Fibroblast of lung (primary cell): ENCODE measurements at regions not wholly inside any gene's neighbourhood (a gene's known extent, or its start where the extent isn't known, plus 50 kb on each side); places are given as distances from the start of the nearest gene placed in this dataset.

Experiments
- DNase-seq, 2 donors: peaks; one replicate each; pipeline versions ENCODE4 v3.0.0 to v3.0.0-alpha.2; 2010; ENCODE audit warnings: low read depth in 2 of 2
- H2AFZ ChIP-seq: 2 replicates; pipeline ENCODE4 v1.5.1; 2012; ENCODE audit warnings: low read length, control low read depth, inconsistent platforms
- H3K27ac ChIP-seq: 2 replicates; pipeline ENCODE4 v1.5.1; 2011; ENCODE audit warnings: low read length, control low read depth; ENCODE audit not compliant: insufficient read depth
- H3K27me3 ChIP-seq: 2 replicates; pipeline ENCODE4 v1.5.1; 2011; ENCODE audit warnings: mild to moderate bottlenecking, low read length; ENCODE audit not compliant: control insufficient read depth, insufficient read depth
- H3K36me3 ChIP-seq: 2 replicates; pipeline ENCODE4 v1.5.1; 2011; ENCODE audit warnings: low read length; ENCODE audit not compliant: control insufficient read depth, insufficient read depth
- H3K4me1 ChIP-seq: 2 replicates; pipeline ENCODE4 v1.5.1; 2011; ENCODE audit warnings: low read length; ENCODE audit not compliant: control insufficient read depth, insufficient read depth; ENCODE audit errors: extremely low read depth
- H3K4me2 ChIP-seq: 2 replicates; pipeline ENCODE4 v1.5.1; 2011; ENCODE audit warnings: low read length, control low read depth; ENCODE audit not compliant: insufficient read depth; ENCODE audit errors: extremely low read depth
- H3K4me3 ChIP-seq, 4 experiments: fragments of 200-600 bp in 1 of 4; sonication (generic) in 1 of 4; replicated peaks in 1 of 4; 2 replicates each; pipeline ENCODE4 v1.5.1; 2011 to 2016; ENCODE audit warnings: low read length in 4 of 4, low read depth in 3 of 4, mild to moderate bottlenecking in 3 of 4, control low read depth in 2 of 4, inconsistent platforms in 1 of 4, mixed read lengths in 1 of 4; ENCODE audit not compliant: insufficient read depth in 1 of 4; ENCODE audit errors: control extremely low read depth in 1 of 4
- H3K79me2 ChIP-seq: 2 replicates; pipeline ENCODE4 v1.5.1; 2012; ENCODE audit warnings: mild to moderate bottlenecking, low read length, inconsistent platforms; ENCODE audit not compliant: control insufficient read depth, insufficient read depth
- H3K9ac ChIP-seq: 2 replicates; pipeline ENCODE4 v1.5.1; 2011; ENCODE audit warnings: mild to moderate bottlenecking, low read length, control low read depth; ENCODE audit not compliant: insufficient read depth
- H3K9me3 ChIP-seq: 2 replicates; pipeline ENCODE4 v1.5.1; 2012; ENCODE audit warnings: low read depth, low read length; ENCODE audit not compliant: control insufficient read depth, insufficient read depth
- H4K20me1 ChIP-seq: 2 replicates; pipeline ENCODE4 v1.5.1; 2011; ENCODE audit warnings: low read length; ENCODE audit not compliant: control insufficient read depth, insufficient read depth; ENCODE audit errors: extremely low read depth
- CTCF ChIP-seq, 2 donors: IDR thresholded peaks in 1 of 2; conservative IDR thresholded peaks in 1 of 2; 1 replicate in 1 of 2; 2 replicates in 1 of 2; pipeline ENCODE4 v1.5.1; 2011 to 2012; ENCODE audit warnings: low read length in 2 of 2, control low read depth in 1 of 2, inconsistent platforms in 1 of 2, low read depth in 1 of 2, mild to moderate bottlenecking in 1 of 2
- EZH2 ChIP-seq: IDR thresholded peaks from 2 replicates; pipeline ENCODE4 v1.5.1; 2012; ENCODE audit warnings: low read length, control low read depth, mild to moderate bottlenecking; ENCODE audit errors: missing control alignments

- Histone ChIP-seq H3K9ac (no peak overlapping the region), H3K27me3 (no peaks in the 10 kb centered on the region), H3K4me1 (peaks cover 2% of the 10 kb centered on the region), H3K9me3 (no peaks in the 10 kb centered on the region), H4K20me1 (no peaks in the 10 kb centered on the region), H3K4me3 (no peak overlapping the region), H3K36me3 (peaks cover 17% of the 10 kb centered on the region), H3K4me2 (no peak overlapping the region), H3K79me2 (no peaks in the 10 kb centered on the region), H3K27ac (no peak overlapping the region), H2AFZ (no peak overlapping the region)
- no peak for TF ChIP-seq CTCF (conservative IDR thresholded peaks at IDR 0.05 in 1 of 2, IDR thresholded peaks at IDR 0.05 in 1 of 2; ENCODE audit: low read depth in 1 of 2, low read length in 2 of 2)
- TF ChIP-seq EZH2 = no peak
- DNase-seq = no peak
Observed at GRCh38 chr14:95466506-95466905, 49.9 kb downstream of the SYNE3 start.

- no peaks in the 10 kb centered on the region for H3K79me2 ChIP-seq
- H4K20me1 ChIP-seq = no peaks in the 10 kb centered on the region
- no peak overlapping the region for H2AFZ ChIP-seq
- no peaks in the 10 kb centered on the region for H3K9me3 ChIP-seq
- TF ChIP-seq EZH2 = no peak
- no peak for TF ChIP-seq CTCF (conservative IDR thresholded peaks at IDR 0.05 in 1 of 2, IDR thresholded peaks at IDR 0.05 in 1 of 2; ENCODE audit: low read depth in 1 of 2, low read length in 2 of 2)
- peaks cover 15% of the 10 kb centered on the region for H3K36me3 ChIP-seq
- no peaks in the 10 kb centered on the region for H3K27me3 ChIP-seq
- DNase-seq = no peak
- no peak overlapping the region for H3K9ac ChIP-seq
- no peak overlapping the region for H3K4me3 ChIP-seq
- no peak overlapping the region for H3K27ac ChIP-seq
- no peak overlapping the region for H3K4me2 ChIP-seq
- peaks cover 7% of the 10 kb centered on the region for H3K4me1 ChIP-seq
Observed at GRCh38 chr14:95465936-95466335, 50.5 kb downstream of the SYNE3 start.

GRCh38 chr14:95465358-95465757 is 51.1 kb downstream of the SYNE3 start:
- no peaks in the 10 kb centered on the region for H3K27me3 ChIP-seq
- no peaks in the 10 kb centered on the region for H3K9me3 ChIP-seq
- no peak overlapping the region for H3K4me2 ChIP-seq
- TF ChIP-seq CTCF (conservative IDR thresholded peaks at IDR 0.05 in 1 of 2, IDR thresholded peaks at IDR 0.05 in 1 of 2; ENCODE audit: low read depth in 1 of 2, low read length in 2 of 2) (no peak), EZH2 (no peak)
- DNase-seq = no peak
- no peak overlapping the region for H3K4me3 ChIP-seq
- no peak overlapping the region for H2AFZ ChIP-seq
- H3K27ac ChIP-seq = no peak overlapping the region
- H3K36me3 ChIP-seq = peaks cover 15% of the 10 kb centered on the region
- H3K9ac ChIP-seq = no peak overlapping the region
- peaks cover 13% of the 10 kb centered on the region for H3K4me1 ChIP-seq
- no peaks in the 10 kb centered on the region for H3K79me2 ChIP-seq
- H4K20me1 ChIP-seq = no peaks in the 10 kb centered on the region
